Mucosa of rectum (tissue), 2 donors: ENCODE measurements at regions not wholly inside any gene's neighbourhood (a gene's known extent, or its start where the extent isn't known, plus 50 kb on each side); places are given as distances from the start of the nearest gene placed in this dataset.

Experiments
- H3K27ac ChIP-seq, 2 donors: one replicate each; pipeline ENCODE4 v1.7.0; 2013; ENCODE audit warnings: inconsistent platforms in 2 of 2, low read depth in 2 of 2, low read length in 2 of 2
- H3K27me3 ChIP-seq, 2 donors: one replicate each; pipeline ENCODE4 v1.7.0; 2013; ENCODE audit warnings: low read length in 2 of 2; ENCODE audit not compliant: control insufficient read depth in 2 of 2, insufficient read depth in 2 of 2
- H3K36me3 ChIP-seq, 2 donors: one replicate each; pipeline ENCODE4 v1.7.0; 2013; ENCODE audit warnings: low read length in 2 of 2; ENCODE audit not compliant: control insufficient read depth in 2 of 2, insufficient read depth in 2 of 2
- H3K4me1 ChIP-seq, 2 donors: one replicate each; pipeline ENCODE4 v1.7.0; 2013; ENCODE audit warnings: low read length in 2 of 2, mild to moderate bottlenecking in 1 of 2; ENCODE audit not compliant: control insufficient read depth in 2 of 2, insufficient read depth in 2 of 2
- H3K4me3 ChIP-seq, 2 donors: one replicate each; pipeline ENCODE4 v1.7.0; 2013; ENCODE audit warnings: low read length in 2 of 2
- H3K9ac ChIP-seq, 2 donors: one replicate each; pipeline ENCODE4 v1.7.0; 2013; ENCODE audit warnings: low read length in 2 of 2, low read depth in 1 of 2, mild to moderate bottlenecking in 1 of 2
- H3K9me3 ChIP-seq, 2 donors: one replicate each; pipeline ENCODE4 v1.7.0; 2013; ENCODE audit warnings: low read length in 2 of 2; ENCODE audit not compliant: control insufficient read depth in 2 of 2
- donor health status: healthy.
- donor health status: Normal muscosa, but diverticular disease.

DNA sequence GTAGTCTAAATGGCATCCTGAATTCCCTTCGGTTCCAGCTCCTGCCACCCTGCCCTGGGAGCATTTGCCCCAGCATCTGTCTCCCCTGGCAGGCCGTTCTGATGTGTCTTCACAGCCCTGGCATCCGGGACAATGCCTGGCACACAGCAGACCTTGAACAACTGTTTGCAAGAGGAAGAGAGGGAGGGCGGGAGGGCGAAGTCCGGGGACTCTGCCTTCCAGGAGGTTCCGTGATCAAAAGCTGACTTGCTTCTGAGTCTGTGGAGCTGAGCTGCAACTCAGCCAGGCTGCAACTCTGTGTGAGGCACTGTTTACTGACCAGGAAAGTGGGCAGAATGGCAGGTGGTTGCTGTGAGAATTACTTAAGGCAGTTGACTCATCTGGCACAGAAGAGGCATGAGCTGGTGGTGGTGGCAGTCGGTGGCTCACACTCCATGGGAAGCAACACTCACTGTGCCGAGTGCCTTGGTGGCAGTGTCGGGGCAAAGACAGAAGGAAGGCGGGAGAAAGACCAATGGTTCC, 61.1 kb upstream of the DLK1 start:
- no peak overlapping the region for H3K9ac ChIP-seq
- H3K27me3 ChIP-seq = peaks cover 0 to 2% of the 10 kb centered on the region in 2 donors
- peaks cover 18 to 41% of the 10 kb centered on the region in 2 donors for H3K4me1 ChIP-seq
- no peaks in the 10 kb centered on the region for H3K36me3 ChIP-seq
- no peaks in the 10 kb centered on the region for H3K9me3 ChIP-seq
- H3K4me3 ChIP-seq = no peak overlapping the region
- peak overlapping the region; percentile 50 to 62 for H3K27ac ChIP-seq

DNA sequence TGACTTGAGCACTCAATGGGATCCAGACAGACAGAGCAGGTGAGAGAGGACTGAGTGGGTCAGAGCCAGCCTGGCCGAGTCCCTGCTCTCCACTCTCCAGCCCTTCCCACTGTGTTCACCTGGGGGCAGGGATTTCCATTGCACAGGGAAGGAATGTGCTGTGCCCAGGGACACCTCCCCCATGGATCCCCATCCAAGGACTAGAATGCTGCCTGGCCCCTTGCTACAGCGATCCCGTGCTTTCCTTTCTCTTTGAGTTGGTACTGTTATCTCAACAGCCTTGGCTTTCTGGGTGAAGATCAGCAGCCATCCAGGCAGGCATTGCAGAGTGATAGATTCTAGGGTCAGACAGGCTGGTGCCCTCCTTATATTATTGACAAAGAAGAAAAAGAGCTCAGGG, 60.3 kb upstream of the DLK1 start:
- Histone ChIP-seq H3K4me3 (no peak overlapping the region), H3K9me3 (no peaks in the 10 kb centered on the region), H3K4me1 (peaks cover 18 to 42% of the 10 kb centered on the region in 2 donors), H3K27me3 (peaks cover 0 to 2% of the 10 kb centered on the region in 2 donors), H3K27ac (no peak overlapping the region), H3K9ac (no peak overlapping the region), H3K36me3 (no peaks in the 10 kb centered on the region)

DNA sequence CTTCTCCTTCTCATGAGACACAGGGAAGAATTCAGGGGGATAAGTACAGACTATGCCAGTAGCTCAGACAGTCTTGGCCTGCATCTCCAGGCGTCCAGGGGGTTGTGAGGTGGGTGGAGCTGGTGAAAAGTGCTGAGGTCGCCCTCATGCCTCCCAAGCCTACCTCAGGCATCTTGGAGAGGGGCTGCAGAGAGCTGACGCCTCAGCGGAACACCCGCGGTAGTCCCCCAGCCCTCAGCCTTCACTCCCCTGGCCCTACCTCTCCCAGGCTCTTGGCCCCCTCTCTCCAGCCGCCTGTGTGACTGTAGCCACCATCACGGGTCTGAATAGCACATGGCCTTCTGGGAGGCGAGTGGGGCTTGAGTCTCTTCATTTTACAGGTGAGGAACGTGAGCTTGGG, 59.8 kb upstream of the DLK1 start:
- H3K9ac ChIP-seq = no peak overlapping the region
- no peaks in the 10 kb centered on the region for H3K36me3 ChIP-seq
- peaks cover 18 to 42% of the 10 kb centered on the region in 2 donors for H3K4me1 ChIP-seq
- no peak overlapping the region for H3K27ac ChIP-seq
- H3K27me3 ChIP-seq = peaks cover 0 to 2% of the 10 kb centered on the region in 2 donors
- H3K9me3 ChIP-seq = no peaks in the 10 kb centered on the region
- H3K4me3 ChIP-seq = no peak overlapping the region

- Histone ChIP-seq H3K9ac (no peak overlapping the region), H3K27me3 (peaks cover 0 to 2% of the 10 kb centered on the region in 2 donors), H3K9me3 (no peaks in the 10 kb centered on the region), H3K27ac (no peak overlapping the region), H3K36me3 (no peaks in the 10 kb centered on the region), H3K4me3 (no peak overlapping the region), H3K4me1 (peaks cover 20 to 42% of the 10 kb centered on the region in 2 donors)
These were observed 59.0 kb upstream of the DLK1 start for GRCh38 chr14:100667656-100668055.

DNA sequence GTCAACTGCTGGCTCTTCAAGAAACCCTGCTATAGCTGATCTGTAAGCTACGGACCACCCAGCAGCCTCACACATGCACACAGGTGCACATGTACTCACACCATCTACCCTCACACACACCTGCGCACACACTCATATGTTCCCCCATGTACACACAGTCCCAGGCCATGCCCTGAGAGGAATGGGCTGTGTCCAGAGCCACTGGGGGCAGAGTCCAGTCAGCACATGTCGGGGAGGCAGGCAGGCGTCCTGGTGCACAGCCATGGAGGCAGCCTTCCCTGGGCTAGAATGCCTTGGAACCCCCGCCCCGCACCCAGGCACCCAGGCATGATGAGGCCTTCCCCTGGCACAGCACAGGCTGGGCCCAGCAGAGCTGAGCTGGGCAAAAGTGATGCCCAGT, 58.3 kb upstream of the DLK1 start:
- Histone ChIP-seq H3K9me3 (no peaks in the 10 kb centered on the region), H3K9ac (no peak overlapping the region), H3K27me3 (peaks cover 0 to 2% of the 10 kb centered on the region in 2 donors), H3K27ac (no peak overlapping the region), H3K36me3 (no peaks in the 10 kb centered on the region), H3K4me3 (no peak overlapping the region), H3K4me1 (peaks cover 20 to 44% of the 10 kb centered on the region in 2 donors)

- H3K4me1 ChIP-seq = peaks cover 20 to 47% of the 10 kb centered on the region in 2 donors
- H3K9me3 ChIP-seq = no peaks in the 10 kb centered on the region
- peaks cover 0 to 2% of the 10 kb centered on the region in 2 donors for H3K27me3 ChIP-seq
- H3K9ac ChIP-seq = no peak overlapping the region
- no peak overlapping the region for H3K27ac ChIP-seq
- no peaks in the 10 kb centered on the region for H3K36me3 ChIP-seq
- no peak overlapping the region for H3K4me3 ChIP-seq
These were observed 57.7 kb upstream of the DLK1 start for GRCh38 chr14:100669011-100669412.

- H3K27me3 ChIP-seq = peaks cover 0 to 2% of the 10 kb centered on the region in 2 donors
- H3K9me3 ChIP-seq = no peaks in the 10 kb centered on the region
- H3K4me1 ChIP-seq = peaks cover 20 to 47% of the 10 kb centered on the region in 2 donors
- H3K4me3 ChIP-seq = no peak overlapping the region
- no peak overlapping the region for H3K9ac ChIP-seq
- no peak overlapping the region for H3K27ac ChIP-seq
- H3K36me3 ChIP-seq = no peaks in the 10 kb centered on the region
These were observed 57.2 kb upstream of the DLK1 start for GRCh38 chr14:100669468-100669867.

GRCh38 chr14:100670017-100670752, 56.5 kb upstream of the DLK1 start:
- no peak overlapping the region for H3K9ac ChIP-seq
- H3K27ac ChIP-seq = no peak overlapping the region
- H3K27me3 ChIP-seq = peaks cover 0 to 2% of the 10 kb centered on the region in 2 donors
- no peaks in the 10 kb centered on the region for H3K36me3 ChIP-seq
- H3K4me1 ChIP-seq = peaks cover 16 to 41% of the 10 kb centered on the region in 2 donors
- H3K4me3 ChIP-seq = peak overlapping the region in 1 of 2 donors; percentile 20
- no peaks in the 10 kb centered on the region for H3K9me3 ChIP-seq

GRCh38 chr14:100670753-100671049, 56.0 kb upstream of the DLK1 start:
- Histone ChIP-seq H3K9me3 (no peaks in the 10 kb centered on the region), H3K9ac (no peak overlapping the region), H3K36me3 (no peaks in the 10 kb centered on the region), H3K4me1 (peaks cover 12 to 38% of the 10 kb centered on the region in 2 donors), H3K27ac (no peak overlapping the region), H3K4me3 (peak overlapping the region in 1 of 2 donors; percentile 20), H3K27me3 (peaks cover 0 to 2% of the 10 kb centered on the region in 2 donors)

DNA sequence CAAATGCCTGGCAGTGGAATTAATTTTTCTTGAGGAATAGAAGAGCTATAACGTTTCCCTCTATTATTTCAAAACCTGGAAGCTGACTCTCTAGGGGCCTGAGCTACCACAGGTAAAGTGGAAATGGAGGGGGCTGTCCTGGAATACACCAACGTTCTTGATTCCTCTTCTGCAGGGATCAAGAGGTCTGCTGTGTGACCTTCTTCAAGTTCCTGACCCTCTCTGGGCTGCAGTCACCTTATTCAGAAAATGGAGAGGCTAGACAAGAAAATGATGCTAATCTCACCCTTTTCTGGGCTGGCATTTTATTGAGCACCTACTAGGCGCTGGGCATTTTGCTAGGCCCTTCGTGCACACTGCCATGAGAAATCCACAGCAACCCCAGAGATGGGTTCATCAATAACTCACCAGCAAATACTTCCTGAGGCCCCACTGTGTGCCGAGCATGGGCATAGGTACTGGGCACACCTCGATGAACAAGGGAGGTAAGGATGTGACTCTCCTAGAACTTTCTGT, 55.2 kb upstream of the DLK1 start:
- Histone ChIP-seq H3K36me3 (no peaks in the 10 kb centered on the region), H3K27ac (no peak overlapping the region), H3K4me3 (no peak overlapping the region), H3K9ac (no peak overlapping the region), H3K9me3 (no peaks in the 10 kb centered on the region), H3K27me3 (peaks cover 0 to 2% of the 10 kb centered on the region in 2 donors), H3K4me1 (peaks cover 10 to 39% of the 10 kb centered on the region in 2 donors)
